GM10248 (cell line): ENCODE measurements at regions not wholly inside any gene's neighbourhood (a gene's known extent, or its start where the extent isn't known, plus 50 kb on each side); places are given as distances from the start of the nearest gene placed in this dataset.

ENCODE experiments used
- CTCF ChIA-PET: fragments of 300-600 bp; sonication (Branson Sonifier 250); formaldehyde crosslinking; extraction: SDS; loops from one replicate; lab custom pipeline; 2021; ENCODE audit warnings: antibody characterized with exemption; lab: Yijun Ruan, JAX
- POLR2A ChIA-PET: fragments of 350-650 bp; sonication (Branson Sonifier 250); formaldehyde crosslinking; extraction: SDS; loops from one replicate; lab custom pipeline; 2020; ENCODE audit warnings: antibody characterized with exemption; lab: Yijun Ruan, JAX
- DNase-seq: peaks from one replicate; pipeline ENCODE4 v3.0.0; 2012; ENCODE audit errors: extremely low spot score
- CTCF ChIP-seq: IDR thresholded peaks from 2 replicates; pipeline ENCODE4 v1.5.1; 2012; ENCODE audit warnings: mild to moderate bottlenecking, low read depth; ENCODE audit errors: extremely low read depth, missing control alignments, control extremely low read depth

GRCh38 chrX:4181782-4182407, 468.4 kb upstream of the PRKX start:
- ChIA-PET POLR2A (no interaction called here), CTCF (no interaction called here)
- DNase-seq: no peak
- TF ChIP-seq CTCF: no peak

- DNase-seq: no peak
- ChIA-PET CTCF (no interaction called here), POLR2A (no interaction called here)
- no peak for TF ChIP-seq CTCF
Observed at GRCh38 chrX:4179031-4179430, 465.6 kb upstream of the PRKX start.

GRCh38 chrX:4175221-4175620, 461.8 kb upstream of the PRKX start:
- no peak for DNase-seq
- TF ChIP-seq CTCF: no peak
- ChIA-PET POLR2A (no interaction called here), CTCF (no interaction called here)

GRCh38 chrX:4173743-4174142, 460.3 kb upstream of the PRKX start:
- POLR2A ChIA-PET: no interaction called here
- CTCF ChIA-PET: no interaction called here
- DNase-seq: no peak
- no peak for TF ChIP-seq CTCF

GRCh38 chrX:4151798-4152197, 438.3 kb upstream of the PRKX start:
- POLR2A ChIA-PET: no interaction called here
- CTCF ChIA-PET: no interaction called here
- no peak for TF ChIP-seq CTCF
- no peak for DNase-seq

GRCh38 chrX:4150259-4150658, 436.8 kb upstream of the PRKX start:
- DNase-seq: no peak
- ChIA-PET CTCF (interaction anchor here (0.9 kb wide), 1 partner anchor 10 kb away, joined by 4 read pairs; no protein-coding TSS in a partner anchor), POLR2A (no interaction called here)
- no peak for TF ChIP-seq CTCF
